Lower leg skin (tissue), 4 donors: ENCODE measurements at regions not wholly inside any gene's neighbourhood (a gene's known extent, or its start where the extent isn't known, plus 50 kb on each side); places are given as distances from the start of the nearest gene placed in this dataset.
"Not testable (repeated sequence)": the region's sequence is repeated elsewhere in the genome, so short reads cannot be mapped to it uniquely, and the experiment has no call there.

Source experiments
- DNase-seq, 2 donors: peaks; one replicate each; pipeline ENCODE4 v3.0.0-alpha.2; 2019; ENCODE audit warnings: low spot score in 2 of 2
- H3K4me3 ChIP-seq: fragments of 200-600 bp; sonication (generic); 2 replicates; pipeline ENCODE4 v1.5.1; 2017; ENCODE audit warnings: mild to moderate bottlenecking, low read depth; ENCODE audit not compliant: poor library complexity, severe bottlenecking
- POLR2A ChIP-seq, 2 donors: fragments of 450-650 bp; IDR thresholded peaks; one replicate each; pipeline ENCODE4 v1.6.1; 2016 to 2017; ENCODE audit warnings: antibody characterized with exemption in 2 of 2, mild to moderate bottlenecking in 1 of 2, moderate library complexity in 1 of 2
- WGBS, 2 donors: methylation state at CpG; one replicate each; pipeline ENCODE4 v1.1.5; 2018; 5-methylcytosine and 5-hydroxymethylcytosine counted together
- intact Hi-C: fragments of 100-400 bp; cut with DNase I; formaldehyde crosslinking; loops from one replicate; pipeline ENCODE4 v1.15.0; 2023; ENCODE audit warnings: low total_unique reads
- TF ChIP-seq, protein P1 (sequence below), 3 donors: fragments of 450-650 bp; IDR thresholded peaks; one replicate each; pipeline ENCODE4 v1.5.1; 2016; ENCODE audit warnings: antibody characterized with exemption in 3 of 3, mild to moderate bottlenecking in 3 of 3, moderate library complexity in 2 of 3

DNA sequence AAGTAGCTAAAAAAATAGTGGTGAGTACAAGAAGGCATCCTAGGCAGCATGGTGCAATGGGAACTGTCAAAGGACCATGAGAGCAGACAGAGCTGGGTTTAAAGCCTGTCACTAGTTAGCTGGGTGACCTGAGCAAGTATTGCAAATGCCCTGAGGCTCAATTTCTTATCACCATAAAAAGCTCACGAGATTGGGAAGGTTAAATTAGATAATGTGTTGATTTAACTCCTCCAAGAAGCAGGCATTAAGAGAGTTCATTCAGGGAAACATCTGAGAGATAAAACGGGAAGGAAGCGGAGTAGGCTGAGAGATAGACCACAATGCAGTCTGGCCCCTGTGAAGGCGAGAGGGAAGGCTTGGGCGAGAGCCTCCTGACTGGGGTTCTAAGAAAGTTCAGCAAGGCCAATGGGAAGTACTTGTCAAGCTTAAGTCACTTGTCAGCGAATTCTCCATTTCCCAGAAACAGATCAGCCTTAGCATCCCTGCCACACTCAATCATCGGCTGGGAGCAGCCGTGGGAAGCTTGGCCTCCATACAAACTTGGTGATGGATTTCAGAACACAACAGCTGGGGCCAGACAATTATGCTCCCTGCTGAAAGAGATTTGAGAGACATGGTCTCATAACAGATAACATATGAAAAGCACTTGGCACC, 105.5 kb downstream of the POU4F1 start:
- no peak overlapping the region for H3K4me3 ChIP-seq
- no peak for TF ChIP-seq POLR2A (IDR thresholded peaks at IDR 0.05)
- TF ChIP-seq, protein P1, sequence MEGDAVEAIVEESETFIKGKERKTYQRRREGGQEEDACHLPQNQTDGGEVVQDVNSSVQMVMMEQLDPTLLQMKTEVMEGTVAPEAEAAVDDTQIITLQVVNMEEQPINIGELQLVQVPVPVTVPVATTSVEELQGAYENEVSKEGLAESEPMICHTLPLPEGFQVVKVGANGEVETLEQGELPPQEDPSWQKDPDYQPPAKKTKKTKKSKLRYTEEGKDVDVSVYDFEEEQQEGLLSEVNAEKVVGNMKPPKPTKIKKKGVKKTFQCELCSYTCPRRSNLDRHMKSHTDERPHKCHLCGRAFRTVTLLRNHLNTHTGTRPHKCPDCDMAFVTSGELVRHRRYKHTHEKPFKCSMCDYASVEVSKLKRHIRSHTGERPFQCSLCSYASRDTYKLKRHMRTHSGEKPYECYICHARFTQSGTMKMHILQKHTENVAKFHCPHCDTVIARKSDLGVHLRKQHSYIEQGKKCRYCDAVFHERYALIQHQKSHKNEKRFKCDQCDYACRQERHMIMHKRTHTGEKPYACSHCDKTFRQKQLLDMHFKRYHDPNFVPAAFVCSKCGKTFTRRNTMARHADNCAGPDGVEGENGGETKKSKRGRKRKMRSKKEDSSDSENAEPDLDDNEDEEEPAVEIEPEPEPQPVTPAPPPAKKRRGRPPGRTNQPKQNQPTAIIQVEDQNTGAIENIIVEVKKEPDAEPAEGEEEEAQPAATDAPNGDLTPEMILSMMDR (IDR thresholded peaks at IDR 0.05), result no peak
- intact Hi-C loops, result no loop called here
- DNase-seq, result no peak
- 65 to 72% methylated on average over 8 of the region's 8 CpGs for WGBS, 2 donors

DNA sequence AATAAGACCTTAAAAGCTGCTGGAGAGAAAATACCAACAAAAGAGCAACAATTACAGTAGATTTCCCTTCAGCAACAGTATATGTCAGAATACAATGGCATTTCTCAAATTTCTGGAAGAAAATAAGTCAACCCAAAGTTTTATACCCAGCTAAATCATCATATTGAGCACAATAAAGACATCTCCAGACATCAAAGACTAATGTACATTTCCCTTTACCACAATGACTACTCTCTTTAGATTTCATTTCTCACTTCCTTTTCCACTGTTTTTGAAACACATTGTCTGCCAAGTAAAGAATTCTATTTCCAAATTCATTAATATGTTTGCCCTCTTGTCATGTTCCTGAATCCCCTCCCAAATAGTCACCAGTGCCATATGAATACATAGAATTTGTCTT, 111.4 kb downstream of the POU4F1 start:
- DNase-seq, result no peak
- intact Hi-C loops, result no loop called here
- no peak overlapping the region for H3K4me3 ChIP-seq
- no peak for TF ChIP-seq POLR2A (IDR thresholded peaks at IDR 0.05)
- TF ChIP-seq, protein P1 (IDR thresholded peaks at IDR 0.05), result no peak

DNA sequence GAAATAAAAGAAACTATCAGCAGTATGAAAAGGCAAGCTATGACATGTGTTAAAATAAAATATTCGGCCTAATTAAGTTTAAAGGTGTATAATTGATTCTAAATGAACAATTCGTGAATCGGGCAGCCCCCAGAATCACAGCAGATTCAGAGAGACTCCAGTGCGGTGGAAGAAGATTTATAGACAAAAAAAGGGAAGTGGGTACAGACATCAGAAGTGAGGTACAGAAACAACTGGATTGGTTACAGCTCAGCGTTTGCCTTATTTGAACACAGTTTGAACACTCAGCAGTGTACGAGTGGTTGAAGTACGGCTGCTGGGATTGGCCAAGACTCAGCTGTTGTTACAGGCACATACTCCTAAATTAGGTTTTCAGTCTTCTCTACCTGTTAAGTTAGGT, 113.1 kb downstream of the POU4F1 start:
- H3K4me3 ChIP-seq, intact Hi-C loops, DNase-seq: not testable (repeated sequence)
- WGBS, 2 donors, result 81 to 84% methylated on average over 7 of the region's 7 CpGs

DNA sequence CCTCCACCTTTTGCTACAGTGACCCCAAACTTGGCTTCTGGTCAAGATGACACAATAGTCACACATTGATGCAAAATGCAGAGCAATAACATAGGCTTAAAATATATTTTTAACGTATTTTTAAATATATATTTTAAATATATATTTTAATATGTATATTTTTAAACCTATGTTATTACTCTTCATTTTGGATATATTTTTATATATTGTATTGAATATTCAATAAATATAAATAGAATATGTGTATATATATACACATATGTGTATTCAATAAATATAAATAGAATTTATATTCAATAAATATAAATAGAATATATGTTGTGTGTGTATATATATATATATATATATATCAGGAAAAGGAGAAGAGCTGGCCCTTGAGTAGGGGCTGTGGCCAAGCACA, 115.6 kb downstream of the POU4F1 start:
- no peak for DNase-seq
- no peak for TF ChIP-seq POLR2A (IDR thresholded peaks at IDR 0.05)
- TF ChIP-seq, protein P1 (IDR thresholded peaks at IDR 0.05), result no peak
- intact Hi-C loops, result no loop called here
- 84 to 95% methylated on average over 1 of the region's 1 CpG for WGBS, 2 donors
- no peak overlapping the region for H3K4me3 ChIP-seq

DNA sequence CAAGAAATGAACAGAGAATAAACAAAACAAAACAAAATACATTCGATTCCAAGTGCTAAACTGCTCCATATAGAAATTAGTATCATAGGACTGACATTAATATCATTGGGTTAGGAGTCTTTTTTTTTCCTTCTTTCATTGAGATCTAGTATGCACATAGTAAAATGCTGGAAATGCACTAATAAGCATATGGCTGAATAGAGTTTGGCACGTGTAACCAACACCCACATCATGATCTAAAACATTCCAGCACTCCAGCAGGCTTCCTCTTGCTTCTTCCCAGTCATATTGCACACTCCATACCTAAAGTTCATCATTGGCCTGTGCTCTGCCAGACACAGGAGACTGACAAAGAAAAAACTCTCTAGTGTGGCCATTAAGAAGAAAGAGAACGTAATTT, 117.5 kb downstream of the POU4F1 start:
- no peak for TF ChIP-seq POLR2A (IDR thresholded peaks at IDR 0.05)
- TF ChIP-seq, protein P1 (IDR thresholded peaks at IDR 0.05), result no peak
- intact Hi-C loops, result no loop called here
- no peak overlapping the region for H3K4me3 ChIP-seq
- DNase-seq, result no peak
- 64 to 73% methylated on average over 3 of the region's 3 CpGs for WGBS, 2 donors

DNA sequence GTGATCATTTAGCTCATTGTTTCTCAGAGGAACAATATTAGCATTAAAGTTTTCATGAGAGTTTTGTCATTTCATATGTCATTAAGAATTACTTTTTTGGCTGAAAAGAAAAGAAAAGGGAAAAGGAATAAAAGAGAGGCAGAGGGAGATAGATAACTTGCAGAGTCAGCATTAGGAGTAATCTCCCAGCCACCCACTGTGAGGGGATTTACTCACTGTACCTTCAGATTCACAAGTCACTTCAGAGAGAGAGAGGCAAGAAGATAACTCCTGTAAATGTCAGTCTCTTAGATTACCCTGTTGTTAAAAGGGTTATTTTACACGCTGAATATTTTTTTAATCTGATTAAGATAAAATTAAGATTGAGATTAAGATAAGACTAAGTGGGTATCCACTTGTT, 125.2 kb downstream of the POU4F1 start:
- DNase-seq, result no peak
- intact Hi-C loops, result no loop called here
- WGBS, 2 donors, result 64 to 82% methylated on average over 1 of the region's 1 CpG
- H3K4me3 ChIP-seq, result no peak overlapping the region
- TF ChIP-seq POLR2A (IDR thresholded peaks at IDR 0.05), result no peak
- TF ChIP-seq, protein P1 (IDR thresholded peaks at IDR 0.05), result no peak
